T47D (cell line): ENCODE measurements at regions not wholly inside any gene's neighbourhood (a gene's known extent, or its start where the extent isn't known, plus 50 kb on each side); places are given as distances from the start of the nearest gene placed in this dataset.

Source experiments
- DNase-seq, 2 experiments: peaks; one replicate each; pipeline versions ENCODE4 v3.0.0 to v3.0.0-alpha.2; 2011 to 2012; ENCODE audit warnings: low read depth in 1 of 2, low spot score in 1 of 2
- JUND ChIP-seq: IDR thresholded peaks from 2 replicates; pipeline ENCODE4 v1.6.1; 2012; ENCODE audit warnings: low read depth
- in situ Hi-C: cut with HindIII; loops from 2 replicates; pipeline ENCODE4 v1.10.0; 2016; ENCODE audit warnings: low sequenced_read_pairs, low pct_unique_long_range_greater_than_20kb

DNA sequence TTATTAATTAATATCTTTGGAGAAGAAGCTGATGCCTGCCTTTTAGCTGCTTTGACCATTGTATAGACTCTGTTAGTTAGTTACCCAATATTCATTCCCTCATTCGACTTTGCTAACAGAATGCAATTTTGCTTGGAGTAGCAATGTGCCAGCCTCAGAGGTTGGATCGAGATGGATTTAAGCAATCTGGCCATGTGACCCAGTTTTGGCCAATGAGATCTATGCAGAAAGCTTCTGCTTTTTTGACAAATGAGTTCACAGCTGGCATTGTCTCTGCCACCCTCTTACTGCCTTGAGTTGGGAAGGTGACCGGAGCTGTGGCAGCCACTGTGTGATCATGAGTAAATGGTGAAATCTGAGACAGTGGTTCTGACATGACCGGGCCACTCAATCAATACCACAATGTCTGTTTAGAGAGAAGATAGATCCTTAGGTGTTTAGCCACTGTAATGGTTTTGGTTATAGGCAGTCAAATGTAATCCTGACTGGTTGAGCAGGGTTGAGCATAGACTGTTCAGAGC lies 74.9 kb upstream of the MED13L start:
- in situ Hi-C loops: no loop called here
- no peak for DNase-seq
- TF ChIP-seq JUND: no peak

GRCh38 chr12:116353958-116354357 lies 76.5 kb upstream of the MED13L start:
- DNase-seq: no peak
- in situ Hi-C loops: no loop called here
- TF ChIP-seq JUND: no peak

DNA sequence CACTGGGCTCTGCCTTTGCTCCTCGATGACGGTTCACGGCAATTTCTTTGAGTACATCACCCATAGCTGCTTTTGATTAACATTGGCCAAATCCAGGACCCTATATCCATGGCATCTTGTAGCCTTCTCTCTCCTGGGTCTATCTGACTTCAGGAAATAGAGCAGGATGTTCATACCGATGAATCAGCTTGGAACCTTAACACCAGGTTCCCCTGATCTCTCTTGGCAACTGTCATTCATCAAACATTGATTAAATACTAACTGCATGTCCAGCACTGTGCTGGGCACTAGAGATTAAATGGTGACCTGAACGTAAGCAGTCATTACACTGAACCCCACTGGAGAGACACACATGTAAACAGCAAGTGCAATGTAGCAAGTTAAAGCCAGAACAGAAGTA lies 77.0 kb upstream of the MED13L start:
- in situ Hi-C loops: no loop called here
- DNase-seq: no peak
- no peak for TF ChIP-seq JUND

- in situ Hi-C loops: no loop called here
- no peak for DNase-seq
- TF ChIP-seq JUND: no peak
These were observed 77.7 kb upstream of the MED13L start for GRCh38 chr12:116354950-116355783.

DNA sequence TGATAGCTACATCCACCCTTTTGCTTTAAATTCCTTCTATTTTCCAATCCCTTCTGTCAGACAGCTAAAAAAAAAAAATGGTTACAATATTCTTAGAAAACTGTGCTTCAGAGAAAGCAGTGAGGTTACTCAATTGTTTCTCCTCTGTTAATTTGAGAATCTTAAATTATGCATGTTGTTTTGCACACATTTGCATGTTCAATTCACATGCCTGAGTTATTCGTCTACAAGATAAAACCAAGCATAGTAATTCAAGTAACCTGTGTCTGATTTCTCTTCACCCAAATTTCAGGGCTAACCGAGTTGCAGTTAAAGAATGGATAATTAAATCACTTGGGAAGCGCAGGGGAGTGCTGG lies 81.0 kb upstream of the MED13L start:
- no peak for TF ChIP-seq JUND
- DNase-seq: no peak
- in situ Hi-C loops: no loop called here

DNA sequence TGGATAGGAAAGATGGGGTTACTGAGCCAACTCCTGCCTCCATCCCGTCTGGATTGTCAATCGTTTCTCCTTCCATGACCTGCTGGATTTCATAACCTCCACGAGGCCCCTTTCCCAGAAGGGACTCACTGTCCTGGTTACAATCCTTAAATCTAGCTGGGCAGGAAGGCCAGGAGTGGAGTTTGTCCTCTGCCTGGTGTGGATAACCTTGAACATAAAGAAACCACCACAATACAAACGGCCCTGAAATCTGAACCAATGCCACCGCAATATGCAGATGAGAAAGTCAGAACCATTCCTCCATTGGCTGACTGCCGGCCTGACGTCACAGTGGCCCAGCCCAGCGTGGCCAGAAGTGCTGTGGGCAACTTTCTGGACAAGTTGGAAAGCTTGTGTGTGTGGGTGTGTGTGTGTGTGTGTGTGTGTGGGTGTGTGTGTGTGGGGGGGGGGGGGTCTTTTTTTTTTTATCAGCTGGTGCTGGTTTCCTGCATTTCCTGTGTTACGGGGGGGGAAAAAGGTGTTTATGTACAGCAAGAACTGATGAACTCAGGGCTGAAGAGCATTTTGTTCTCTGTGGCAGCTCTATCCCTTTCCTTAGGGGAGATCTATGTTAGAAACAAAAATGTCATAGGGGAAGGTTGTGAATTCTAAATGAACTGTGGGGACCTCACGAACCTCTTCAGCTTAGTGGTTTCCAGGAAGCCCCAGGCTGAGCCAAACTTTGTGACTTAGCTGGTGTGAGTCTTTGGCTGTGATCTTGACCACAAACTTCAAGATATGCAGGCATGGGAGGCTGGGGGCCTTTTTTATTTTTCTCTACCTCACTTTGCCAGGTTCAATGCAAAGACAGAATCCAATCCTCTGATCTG lies 81.6 kb upstream of the MED13L start:
- no peak for TF ChIP-seq JUND
- DNase-seq: peak; percentile 94 to 99
- in situ Hi-C loops: no loop called here

DNA sequence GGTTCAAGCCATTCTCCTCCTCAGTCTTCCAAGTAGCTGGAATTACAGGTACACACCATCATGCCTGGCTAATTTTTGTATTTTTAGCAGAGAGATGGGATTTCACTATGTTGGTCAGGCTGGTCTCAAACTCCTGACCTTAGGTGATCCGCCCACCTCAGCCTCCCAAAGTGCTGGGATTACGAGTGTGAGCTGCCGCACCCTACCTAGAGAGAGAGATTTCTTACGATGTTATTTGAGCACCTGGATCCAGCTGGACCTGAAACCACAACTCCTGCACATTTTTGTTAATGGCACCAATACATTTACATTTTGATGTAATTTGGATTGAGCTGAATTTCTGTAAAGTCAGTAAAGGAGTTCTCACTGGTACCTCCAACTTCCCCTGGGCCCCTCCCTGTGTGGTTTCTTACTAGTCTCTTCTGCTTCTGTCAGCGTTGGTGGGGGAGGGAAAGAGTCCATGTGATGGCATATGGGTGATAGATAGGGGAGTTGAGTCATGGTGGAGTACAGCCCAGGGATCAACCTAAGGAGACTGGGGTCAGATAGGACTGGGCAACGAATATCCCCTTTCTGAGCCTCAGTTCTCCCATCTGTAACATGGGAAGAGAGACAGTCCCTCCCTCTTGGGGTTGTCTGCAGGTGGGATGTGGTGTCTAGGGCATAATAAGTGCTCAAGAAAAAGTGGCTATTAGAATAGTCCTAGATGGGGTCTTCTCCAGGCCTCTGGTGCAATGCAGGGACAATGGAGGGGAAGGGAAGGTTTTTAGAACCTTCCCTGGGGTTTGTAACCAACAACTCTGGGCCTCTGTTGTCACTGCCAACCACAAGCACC lies 83.3 kb upstream of the MED13L start:
- in situ Hi-C loops: no loop called here
- DNase-seq: no peak
- no peak for TF ChIP-seq JUND

- in situ Hi-C loops: no loop called here
- no peak for DNase-seq
- no peak for TF ChIP-seq JUND
These were observed 84.1 kb upstream of the MED13L start for GRCh38 chr12:116361414-116362223.

GRCh38 chr12:116365114-116365513 lies 87.6 kb upstream of the MED13L start:
- in situ Hi-C loops: no loop called here
- no peak for DNase-seq
- no peak for TF ChIP-seq JUND

GRCh38 chr12:116365606-116366455 lies 88.3 kb upstream of the MED13L start:
- TF ChIP-seq JUND: no peak
- DNase-seq: no peak
- in situ Hi-C loops: no loop called here

DNA sequence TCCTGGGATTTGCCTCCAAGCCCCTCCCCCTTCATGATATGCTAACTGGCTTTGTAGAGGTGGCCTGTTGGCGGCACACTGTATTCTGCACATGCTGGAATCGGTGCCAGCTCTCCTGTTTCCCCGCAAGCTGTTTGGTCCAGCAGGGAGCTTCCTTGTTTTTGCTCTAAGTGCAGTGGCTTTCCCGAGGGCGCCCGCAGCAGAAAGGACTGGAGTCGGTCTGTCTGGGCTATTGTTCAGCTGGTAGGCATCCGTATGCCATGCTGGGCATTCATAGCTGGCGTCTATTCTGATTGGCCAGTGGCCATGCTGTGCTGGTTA lies 88.9 kb upstream of the MED13L start:
- in situ Hi-C loops: no loop called here
- TF ChIP-seq JUND: no peak
- peak; percentile 26 to 85 for DNase-seq

DNA sequence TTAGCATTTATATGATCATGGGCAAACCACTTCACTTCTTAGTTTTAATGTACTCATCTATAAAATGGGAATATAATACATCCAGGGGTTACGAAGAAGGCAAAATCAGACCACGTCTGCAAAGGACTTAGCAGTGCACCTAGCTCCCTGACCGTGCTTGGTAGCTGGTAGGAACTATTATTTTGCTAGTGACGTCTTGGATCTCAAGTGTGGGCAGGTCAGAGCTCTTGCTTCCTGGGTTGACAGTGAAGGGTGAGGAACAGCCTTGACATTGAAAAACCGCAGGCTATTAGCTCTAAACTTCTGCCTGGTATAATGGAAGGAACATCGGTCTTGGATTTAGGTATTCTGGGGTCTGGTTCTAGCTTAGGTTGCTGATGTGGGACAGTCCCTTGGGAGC lies 89.3 kb upstream of the MED13L start:
- no peak for TF ChIP-seq JUND
- no peak for DNase-seq
- in situ Hi-C loops: no loop called here
